GM21360 (cell line): ENCODE measurements at regions not wholly inside any gene's neighbourhood (a gene's known extent, or its start where the extent isn't known, plus 50 kb on each side); places are given as distances from the start of the nearest gene placed in this dataset.
"Not testable (repeated sequence)": the region's sequence is repeated elsewhere in the genome, so short reads cannot be mapped to it uniquely, and the experiment has no call there.

ENCODE experiments used
- ATAC-seq: cut with Tn5 transposase; IDR thresholded peaks from one replicate; pipeline ENCODE4 v1.9.1; 2021; ENCODE audit warnings: mild to moderate bottlenecking, moderate library complexity; ENCODE audit not compliant: unreplicated experiment

GRCh38 chr3:118245312-118245711 is 789.3 kb downstream of the IGSF11 start:
- no peak for ATAC-seq

GRCh38 chr3:118258850-118259249 is 775.8 kb downstream of the IGSF11 start:
- ATAC-seq = not testable (repeated sequence)

- no peak for ATAC-seq
Measured at GRCh38 chr3:118262800-118263402, 771.7 kb downstream of the IGSF11 start.

- ATAC-seq = no peak
Measured at GRCh38 chr3:118267588-118267987, 767.1 kb downstream of the IGSF11 start.

GRCh38 chr3:118269537-118270125 is 765.0 kb downstream of the IGSF11 start:
- ATAC-seq = no peak

- no peak for ATAC-seq
Measured at GRCh38 chr3:118272991-118273390, 761.7 kb downstream of the IGSF11 start.

- ATAC-seq = no peak
Measured at GRCh38 chr3:118277814-118278213, 756.8 kb downstream of the IGSF11 start.

GRCh38 chr3:118292841-118293240 is 741.8 kb downstream of the IGSF11 start:
- no peak for ATAC-seq

- ATAC-seq = no peak
Measured at GRCh38 chr3:118298133-118298532, 736.5 kb downstream of the IGSF11 start.

GRCh38 chr3:118304557-118304956 is 730.1 kb downstream of the IGSF11 start:
- no peak for ATAC-seq

GRCh38 chr3:118332699-118333098 is 701.9 kb downstream of the IGSF11 start:
- no peak for ATAC-seq

- no peak for ATAC-seq
Measured at GRCh38 chr3:118337649-118338048, 697.0 kb downstream of the IGSF11 start.

GRCh38 chr3:118347396-118348168 is 687.1 kb downstream of the IGSF11 start:
- no peak for ATAC-seq

- ATAC-seq = no peak
Measured at GRCh38 chr3:118348169-118348557, 686.5 kb downstream of the IGSF11 start.

GRCh38 chr3:118354556-118354955 is 680.1 kb downstream of the IGSF11 start:
- ATAC-seq = no peak

GRCh38 chr3:118369892-118370491 is 664.7 kb downstream of the IGSF11 start:
- ATAC-seq = no peak

- no peak for ATAC-seq
Measured at GRCh38 chr3:118380576-118380975, 654.1 kb downstream of the IGSF11 start.

- no peak for ATAC-seq
Measured at GRCh38 chr3:118396491-118396890, 638.2 kb downstream of the IGSF11 start.

- ATAC-seq = no peak
Measured at GRCh38 chr3:118400086-118400485, 634.6 kb downstream of the IGSF11 start.

GRCh38 chr3:118400886-118401285 is 633.8 kb downstream of the IGSF11 start:
- ATAC-seq = no peak

- no peak for ATAC-seq
Measured at GRCh38 chr3:118401887-118402286, 632.8 kb downstream of the IGSF11 start.

GRCh38 chr3:118402971-118403370 is 631.7 kb downstream of the IGSF11 start:
- no peak for ATAC-seq
